ENCODE measurements at regions not wholly inside any gene's neighbourhood (a gene's known extent, or its start where the extent isn't known, plus 50 kb on each side); places are given as distances from the start of the nearest gene placed in this dataset.
A peak's percentile ranks its signal among the peaks of the same experiment; 100 is the strongest.

GRCh38 chr14:94690486-94690885, 78.3 kb downstream of the SERPINA3 start:
- 79 to 84% methylated on average over 14 of the region's 14 CpGs for WGBS, 2 donors
- no peaks in the 10 kb centered on the region for H3K27me3 ChIP-seq
- H3K4me3 ChIP-seq: no peak overlapping the region
- peak; percentile 30 for DNase-seq
- no peak overlapping the region for H3K27ac ChIP-seq
- no peaks in the 10 kb centered on the region for H3K9me3 ChIP-seq
- H3K36me3 ChIP-seq: no peaks in the 10 kb centered on the region
- H3K4me1 ChIP-seq: peaks cover 0 to 10% (median 8%) of the 10 kb centered on the region in 4 donors
- intact Hi-C loops (cut with DNase I): no loop called here
- TF ChIP-seq, protein P1, sequence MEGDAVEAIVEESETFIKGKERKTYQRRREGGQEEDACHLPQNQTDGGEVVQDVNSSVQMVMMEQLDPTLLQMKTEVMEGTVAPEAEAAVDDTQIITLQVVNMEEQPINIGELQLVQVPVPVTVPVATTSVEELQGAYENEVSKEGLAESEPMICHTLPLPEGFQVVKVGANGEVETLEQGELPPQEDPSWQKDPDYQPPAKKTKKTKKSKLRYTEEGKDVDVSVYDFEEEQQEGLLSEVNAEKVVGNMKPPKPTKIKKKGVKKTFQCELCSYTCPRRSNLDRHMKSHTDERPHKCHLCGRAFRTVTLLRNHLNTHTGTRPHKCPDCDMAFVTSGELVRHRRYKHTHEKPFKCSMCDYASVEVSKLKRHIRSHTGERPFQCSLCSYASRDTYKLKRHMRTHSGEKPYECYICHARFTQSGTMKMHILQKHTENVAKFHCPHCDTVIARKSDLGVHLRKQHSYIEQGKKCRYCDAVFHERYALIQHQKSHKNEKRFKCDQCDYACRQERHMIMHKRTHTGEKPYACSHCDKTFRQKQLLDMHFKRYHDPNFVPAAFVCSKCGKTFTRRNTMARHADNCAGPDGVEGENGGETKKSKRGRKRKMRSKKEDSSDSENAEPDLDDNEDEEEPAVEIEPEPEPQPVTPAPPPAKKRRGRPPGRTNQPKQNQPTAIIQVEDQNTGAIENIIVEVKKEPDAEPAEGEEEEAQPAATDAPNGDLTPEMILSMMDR (IDR thresholded peaks at IDR 0.05): no peak
- no peak for TF ChIP-seq POLR2AphosphoS5 (IDR thresholded peaks at IDR 0.05)
- TF ChIP-seq EP300 (IDR thresholded peaks at IDR 0.05): no peak
- no peak for TF ChIP-seq POLR2A (IDR thresholded peaks at IDR 0.05)

DNA sequence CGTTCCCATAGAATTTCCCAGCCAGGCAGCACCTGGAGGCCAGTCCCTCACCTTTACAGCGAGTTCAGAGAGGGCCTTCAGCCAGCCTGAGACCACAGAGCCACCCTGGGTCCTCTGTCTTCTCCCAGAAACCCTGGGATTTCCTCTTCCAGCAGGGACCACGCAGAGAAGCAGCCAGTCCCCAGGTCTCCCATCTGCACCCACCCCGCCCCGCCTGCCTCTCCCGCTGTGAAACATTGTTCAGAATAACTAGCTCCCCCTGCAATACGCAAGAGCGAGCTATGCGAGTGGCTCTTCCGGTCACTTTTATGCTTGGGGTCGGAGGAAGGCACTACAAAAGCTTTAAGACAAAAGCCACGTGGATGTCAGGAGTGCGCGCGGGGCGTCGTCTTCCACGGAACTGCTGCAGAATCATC, 77.8 kb downstream of the SERPINA3 start:
- Histone ChIP-seq H3K36me3 (no peaks in the 10 kb centered on the region), H3K27me3 (no peaks in the 10 kb centered on the region), H3K9me3 (no peaks in the 10 kb centered on the region), H3K4me3 (no peak overlapping the region), H3K27ac (no peak overlapping the region), H3K4me1 (peaks cover 0 to 10% (median 8%) of the 10 kb centered on the region in 4 donors)
- 68 to 84% methylated on average over 18 of the region's 18 CpGs for WGBS, 2 donors
- peak; percentile 42 for DNase-seq
- intact Hi-C loops (cut with DNase I): loop anchor here (2.0 kb wide), 2 partner anchors 409 to 743 kb away; no protein-coding TSS in a partner anchor
- no peak for TF ChIP-seq POLR2AphosphoS5 (IDR thresholded peaks at IDR 0.05)
- TF ChIP-seq EP300 (IDR thresholded peaks at IDR 0.05): no peak
- TF ChIP-seq POLR2A (IDR thresholded peaks at IDR 0.05): no peak
- TF ChIP-seq, protein P1 (IDR thresholded peaks at IDR 0.05): no peak

DNA sequence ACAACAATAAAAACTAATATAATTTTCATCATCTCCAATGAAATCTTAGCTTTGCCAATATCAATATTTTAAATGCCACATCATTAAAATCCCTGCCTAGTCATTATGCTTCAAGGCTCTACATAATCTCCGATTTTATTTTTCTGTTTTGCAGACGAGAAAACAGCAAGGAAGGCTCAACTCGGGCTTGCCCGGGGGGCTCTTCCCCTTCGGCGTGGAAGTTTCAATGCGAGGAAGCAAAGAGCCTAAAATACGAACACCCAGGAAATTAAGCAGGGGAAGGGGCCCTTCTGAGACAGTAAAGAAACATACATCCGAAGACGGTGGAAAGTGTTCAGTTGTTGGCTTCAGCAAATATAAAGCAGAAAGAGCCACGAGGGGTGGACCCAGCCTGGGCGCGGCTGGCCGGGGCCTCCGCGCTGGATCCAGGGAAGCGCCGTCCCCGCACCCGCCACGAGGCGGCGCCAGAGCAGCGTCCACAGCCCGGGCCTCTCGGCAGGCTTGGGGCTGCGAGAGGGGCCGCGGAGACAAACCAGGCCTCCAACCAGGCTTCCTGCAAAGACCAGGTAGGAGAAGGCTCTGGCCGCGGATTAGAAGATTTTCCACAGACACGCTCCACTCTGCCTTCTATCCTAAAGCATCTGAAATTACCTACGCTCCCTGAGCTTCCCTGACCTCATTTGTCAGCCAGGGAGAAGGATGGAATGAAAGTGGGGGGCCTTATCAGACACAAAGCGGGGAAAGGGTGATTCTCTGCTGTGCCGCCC, 77.2 kb downstream of the SERPINA3 start:
- Histone ChIP-seq H3K4me1 (peaks cover 0 to 10% (median 8%) of the 10 kb centered on the region in 4 donors), H3K27me3 (no peaks in the 10 kb centered on the region), H3K36me3 (no peaks in the 10 kb centered on the region), H3K27ac (no peak overlapping the region), H3K9me3 (no peaks in the 10 kb centered on the region), H3K4me3 (no peak overlapping the region)
- peak; percentile 75 for DNase-seq
- 13 to 20% methylated on average over 35 of the region's 35 CpGs for whole genome bisulfite sequencing, 2 donors
- TF ChIP-seq POLR2AphosphoS5 (IDR thresholded peaks at IDR 0.05) (peak in 1 of 4 donors; percentile 24), POLR2A (IDR thresholded peaks at IDR 0.05) (no peak), EP300 (IDR thresholded peaks at IDR 0.05) (no peak)
- TF ChIP-seq, protein P1 (IDR thresholded peaks at IDR 0.05): peak; percentile 86 to 98 (median 93)
- intact Hi-C loops (cut with DNase I): loop anchor here (2.0 kb wide), 2 partner anchors 409 to 743 kb away; no protein-coding TSS in a partner anchor

GRCh38 chr14:94686511-94687160, 74.4 kb downstream of the SERPINA3 start:
- H3K36me3 ChIP-seq: no peaks in the 10 kb centered on the region
- intact Hi-C loops (cut with DNase I): no loop called here
- H3K9me3 ChIP-seq: no peaks in the 10 kb centered on the region
- no peaks in the 10 kb centered on the region for H3K27me3 ChIP-seq
- peaks cover 0 to 10% (median 8%) of the 10 kb centered on the region in 4 donors for H3K4me1 ChIP-seq
- H3K4me3 ChIP-seq: no peak overlapping the region
- peak; percentile 56 for DNase-seq
- H3K27ac ChIP-seq: no peak overlapping the region
- TF ChIP-seq EP300 (IDR thresholded peaks at IDR 0.05) (no peak), POLR2AphosphoS5 (IDR thresholded peaks at IDR 0.05) (no peak), POLR2A (IDR thresholded peaks at IDR 0.05) (no peak)
- TF ChIP-seq, protein P1 (IDR thresholded peaks at IDR 0.05): no peak
- WGBS, 2 donors: 85 to 87% methylated on average over 13 of the region's 13 CpGs
